Hepatocyte (in vitro differentiated cells): ENCODE measurements at regions not wholly inside any gene's neighbourhood (a gene's known extent, or its start where the extent isn't known, plus 50 kb on each side); places are given as distances from the start of the nearest gene placed in this dataset.

Source experiments
- DNase-seq: peaks from one replicate; pipeline ENCODE4 v3.0.0-alpha.2; 2016; ENCODE audit warnings: low spot score
- H2AFZ ChIP-seq: fragments of 200-600 bp; sonication (generic); 2 replicates; pipeline ENCODE4 v1.6.0; 2016; ENCODE audit warnings: antibody characterized with exemption, mild to moderate bottlenecking
- H3K27ac ChIP-seq: fragments of 200-600 bp; sonication (generic); 2 replicates; pipeline ENCODE4 v1.5.1; 2016; ENCODE audit warnings: mild to moderate bottlenecking
- H3K27me3 ChIP-seq: fragments of 200-600 bp; sonication (generic); 2 replicates; pipeline ENCODE4 v1.6.1; 2016
- H3K36me3 ChIP-seq: fragments of 200-600 bp; sonication (generic); replicated peaks from 2 replicates; pipeline ENCODE4 v1.5.1; 2016; ENCODE audit warnings: low read depth; ENCODE audit not compliant: insufficient read depth
- H3K4me1 ChIP-seq: fragments of 200-600 bp; sonication (generic); 2 replicates; pipeline ENCODE4 v1.5.1; 2016; ENCODE audit warnings: mild to moderate bottlenecking, moderate library complexity; ENCODE audit not compliant: insufficient read depth
- H3K4me2 ChIP-seq: fragments of 200-600 bp; sonication (generic); 2 replicates; pipeline ENCODE4 v1.6.0; 2016
- H3K4me3 ChIP-seq: fragments of 200-600 bp; sonication (generic); 2 replicates; pipeline ENCODE4 v1.5.1; 2016; ENCODE audit warnings: mild to moderate bottlenecking
- H3K79me2 ChIP-seq: fragments of 200-600 bp; sonication (generic); 2 replicates; pipeline ENCODE4 v1.6.0; 2017; ENCODE audit warnings: mild to moderate bottlenecking
- H3K9me2 ChIP-seq: fragments of 200-600 bp; sonication (generic); replicated peaks from 2 replicates; pipeline ENCODE4 v1.6.0; 2017; ENCODE audit warnings: mild to moderate bottlenecking; ENCODE audit not compliant: insufficient read depth
- H3K9me3 ChIP-seq: fragments of 200-600 bp; sonication (generic); 2 replicates; pipeline ENCODE4 v1.5.1; 2016; ENCODE audit warnings: low read depth, mild to moderate bottlenecking
- H4K20me1 ChIP-seq: fragments of 200-600 bp; sonication (generic); 2 replicates; pipeline ENCODE4 v1.6.0; 2016; ENCODE audit warnings: mild to moderate bottlenecking; ENCODE audit not compliant: insufficient read depth, poor library complexity, severe bottlenecking
- EZH2 ChIP-seq: fragments of 200-600 bp; sonication (generic); IDR thresholded peaks from 2 replicates; pipeline ENCODE4 v1.6.1; 2016; ENCODE audit warnings: antibody characterized with exemption, mild to moderate bottlenecking, borderline replicate concordance
- EZH2phosphoT487 ChIP-seq: fragments of 200-600 bp; sonication (generic); IDR thresholded peaks from one replicate; pipeline ENCODE4 v1.6.1; 2018; ENCODE audit warnings: antibody characterized with exemption, mild to moderate bottlenecking, low read depth, moderate library complexity; ENCODE audit not compliant: unreplicated experiment, severe bottlenecking
- WGBS: methylation state at CpG from one replicate; pipeline ENCODE4 v1.1.6; 2016; ENCODE audit warnings: low lambda C conversion rate; ENCODE audit errors: missing lambda C conversion rate; 5-methylcytosine and 5-hydroxymethylcytosine counted together
- TF ChIP-seq, protein P1 (sequence below): fragments of 200-600 bp; sonication (generic); IDR thresholded peaks from 2 replicates; pipeline ENCODE4 v1.5.1; 2016; ENCODE audit warnings: antibody characterized with exemption, mild to moderate bottlenecking; ENCODE audit not compliant: poor library complexity

DNA sequence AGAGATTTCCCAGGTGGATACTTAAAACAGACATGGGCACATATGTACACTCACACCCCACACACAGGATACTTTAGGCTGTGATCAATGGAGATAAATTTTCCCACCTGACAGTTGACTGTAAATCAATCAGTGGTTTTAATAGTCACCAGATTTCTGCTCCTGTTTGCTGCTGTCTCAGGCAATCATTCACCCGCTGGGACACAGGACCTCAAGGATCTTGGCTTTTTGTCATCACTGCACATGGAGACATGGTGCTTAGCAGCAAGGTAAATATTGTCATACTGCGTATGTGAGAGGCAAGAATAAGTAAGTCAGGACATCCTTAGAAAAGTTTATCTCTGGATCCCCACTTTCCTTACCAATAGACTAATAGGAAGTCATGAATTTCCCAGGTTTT lies 60.8 kb upstream of the KLF9 start:
- H3K4me2 ChIP-seq = peak overlapping the region; percentile 18
- H3K79me2 ChIP-seq = no peaks in the 10 kb centered on the region
- no peaks in the 10 kb centered on the region for H3K9me2 ChIP-seq
- no peak overlapping the region for H3K4me3 ChIP-seq
- peak overlapping the region; percentile 44 for H3K27ac ChIP-seq
- 31% methylated on average over 2 of the region's 2 CpGs for WGBS
- H3K36me3 ChIP-seq = no peaks in the 10 kb centered on the region
- TF ChIP-seq EZH2 = no peak
- TF ChIP-seq, protein P1, sequence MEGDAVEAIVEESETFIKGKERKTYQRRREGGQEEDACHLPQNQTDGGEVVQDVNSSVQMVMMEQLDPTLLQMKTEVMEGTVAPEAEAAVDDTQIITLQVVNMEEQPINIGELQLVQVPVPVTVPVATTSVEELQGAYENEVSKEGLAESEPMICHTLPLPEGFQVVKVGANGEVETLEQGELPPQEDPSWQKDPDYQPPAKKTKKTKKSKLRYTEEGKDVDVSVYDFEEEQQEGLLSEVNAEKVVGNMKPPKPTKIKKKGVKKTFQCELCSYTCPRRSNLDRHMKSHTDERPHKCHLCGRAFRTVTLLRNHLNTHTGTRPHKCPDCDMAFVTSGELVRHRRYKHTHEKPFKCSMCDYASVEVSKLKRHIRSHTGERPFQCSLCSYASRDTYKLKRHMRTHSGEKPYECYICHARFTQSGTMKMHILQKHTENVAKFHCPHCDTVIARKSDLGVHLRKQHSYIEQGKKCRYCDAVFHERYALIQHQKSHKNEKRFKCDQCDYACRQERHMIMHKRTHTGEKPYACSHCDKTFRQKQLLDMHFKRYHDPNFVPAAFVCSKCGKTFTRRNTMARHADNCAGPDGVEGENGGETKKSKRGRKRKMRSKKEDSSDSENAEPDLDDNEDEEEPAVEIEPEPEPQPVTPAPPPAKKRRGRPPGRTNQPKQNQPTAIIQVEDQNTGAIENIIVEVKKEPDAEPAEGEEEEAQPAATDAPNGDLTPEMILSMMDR = no peak
- no peak for TF ChIP-seq EZH2phosphoT487
- no peak overlapping the region for H2AFZ ChIP-seq
- H3K27me3 ChIP-seq = no peaks in the 10 kb centered on the region
- no peaks in the 10 kb centered on the region for H3K9me3 ChIP-seq
- peaks cover 42% of the 10 kb centered on the region for H3K4me1 ChIP-seq
- peak; percentile 50 for DNase-seq
- H4K20me1 ChIP-seq = no peaks in the 10 kb centered on the region

DNA sequence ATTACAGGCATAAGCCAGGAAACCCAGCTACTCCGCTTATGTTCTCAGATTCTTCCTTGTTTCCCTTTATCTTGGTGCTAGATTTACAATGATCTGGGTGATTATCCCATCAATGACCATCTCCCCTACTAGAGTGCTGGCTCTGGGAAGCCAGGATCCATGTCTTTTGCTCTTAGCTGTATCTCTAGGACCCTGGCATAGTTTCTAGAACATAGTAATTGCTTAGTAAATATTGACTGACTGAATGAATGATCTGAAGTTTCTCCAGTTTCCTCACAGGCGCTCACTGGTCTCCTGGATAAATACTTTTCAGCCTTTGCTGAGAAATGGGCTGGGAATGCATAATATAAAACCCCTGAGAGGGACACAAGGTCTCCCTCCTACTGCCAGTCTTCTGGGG lies 60.0 kb upstream of the KLF9 start:
- H2AFZ ChIP-seq = no peak overlapping the region
- no peaks in the 10 kb centered on the region for H3K9me2 ChIP-seq
- H3K27ac ChIP-seq = peak overlapping the region; percentile 44
- no peak overlapping the region for H3K4me3 ChIP-seq
- H3K79me2 ChIP-seq = no peaks in the 10 kb centered on the region
- no peaks in the 10 kb centered on the region for H4K20me1 ChIP-seq
- no peak for DNase-seq
- no peaks in the 10 kb centered on the region for H3K27me3 ChIP-seq
- peak overlapping the region; percentile 18 for H3K4me2 ChIP-seq
- no peaks in the 10 kb centered on the region for H3K36me3 ChIP-seq
- no peaks in the 10 kb centered on the region for H3K9me3 ChIP-seq
- peaks cover 39% of the 10 kb centered on the region for H3K4me1 ChIP-seq
- WGBS = 63% methylated on average over 2 of the region's 2 CpGs
- TF ChIP-seq EZH2 (no peak), EZH2phosphoT487 (no peak)
- TF ChIP-seq, protein P1 = no peak

DNA sequence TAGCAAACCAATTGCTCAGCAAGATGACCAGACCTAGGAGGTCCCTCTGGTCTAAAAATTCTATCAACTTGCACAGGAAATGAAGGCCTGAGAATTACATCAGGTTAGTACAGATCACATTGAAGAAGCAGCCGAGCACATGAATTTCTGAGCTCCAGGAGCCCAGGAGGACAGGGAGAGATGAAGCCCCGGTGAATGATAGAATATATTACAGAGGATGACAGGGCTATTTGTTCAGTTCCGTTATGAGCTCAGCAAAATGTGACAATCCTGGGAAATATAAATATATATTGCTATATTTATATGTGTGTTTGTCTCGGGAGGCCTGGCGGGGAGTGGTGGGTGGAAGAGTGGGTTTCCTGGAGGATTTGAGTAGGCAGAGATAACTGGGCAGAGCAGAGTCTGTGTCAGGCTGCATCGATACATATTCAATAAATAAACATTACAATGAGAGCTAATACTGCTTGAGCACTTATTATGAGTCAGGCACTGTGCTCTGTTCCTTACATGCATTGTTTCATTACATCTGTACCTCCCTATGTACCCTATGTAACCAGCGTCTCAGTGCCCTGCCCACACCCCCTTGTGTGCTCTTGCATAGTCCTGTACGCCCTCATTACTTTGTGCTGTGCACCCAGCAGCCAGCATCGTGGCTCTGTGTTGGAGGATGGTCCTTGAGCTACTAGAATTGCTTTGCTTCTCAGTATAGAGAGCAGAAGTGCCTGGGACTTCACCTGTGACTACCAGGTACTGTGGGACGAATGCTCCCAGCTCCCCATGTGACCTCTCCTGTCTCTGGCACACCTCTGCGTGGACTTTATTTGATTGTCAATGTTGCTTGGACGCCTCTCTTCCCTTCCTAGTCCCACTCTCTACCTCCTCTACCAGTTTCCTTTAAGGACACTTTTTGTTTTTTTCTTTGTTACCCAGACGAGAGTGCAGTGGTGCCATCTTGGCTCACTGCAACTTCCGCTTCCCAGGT lies 58.1 kb upstream of the KLF9 start:
- H3K27ac ChIP-seq = no peak overlapping the region
- H4K20me1 ChIP-seq = no peaks in the 10 kb centered on the region
- TF ChIP-seq, protein P1 = no peak
- TF ChIP-seq EZH2 (no peak), EZH2phosphoT487 (no peak)
- no peak overlapping the region for H3K4me2 ChIP-seq
- WGBS = 86% methylated on average over 14 of the region's 14 CpGs
- H3K27me3 ChIP-seq = no peaks in the 10 kb centered on the region
- no peaks in the 10 kb centered on the region for H3K9me3 ChIP-seq
- H3K36me3 ChIP-seq = no peaks in the 10 kb centered on the region
- no peaks in the 10 kb centered on the region for H3K79me2 ChIP-seq
- no peaks in the 10 kb centered on the region for H3K9me2 ChIP-seq
- no peak overlapping the region for H3K4me3 ChIP-seq
- H2AFZ ChIP-seq = no peak overlapping the region
- DNase-seq = no peak
- H3K4me1 ChIP-seq = peaks cover 30% of the 10 kb centered on the region
